Pulmonary artery endothelial cell (primary cell): ENCODE measurements at regions not wholly inside any gene's neighbourhood (a gene's known extent, or its start where the extent isn't known, plus 50 kb on each side); places are given as distances from the start of the nearest gene placed in this dataset.
"Not testable (repeated sequence)": the region's sequence is repeated elsewhere in the genome, so short reads cannot be mapped to it uniquely, and the experiment has no call there.

Experiments
- DNase-seq: peaks from one replicate; pipeline ENCODE4 v3.0.0-alpha.2; 2011; ENCODE audit warnings: low read depth, low spot score

DNA sequence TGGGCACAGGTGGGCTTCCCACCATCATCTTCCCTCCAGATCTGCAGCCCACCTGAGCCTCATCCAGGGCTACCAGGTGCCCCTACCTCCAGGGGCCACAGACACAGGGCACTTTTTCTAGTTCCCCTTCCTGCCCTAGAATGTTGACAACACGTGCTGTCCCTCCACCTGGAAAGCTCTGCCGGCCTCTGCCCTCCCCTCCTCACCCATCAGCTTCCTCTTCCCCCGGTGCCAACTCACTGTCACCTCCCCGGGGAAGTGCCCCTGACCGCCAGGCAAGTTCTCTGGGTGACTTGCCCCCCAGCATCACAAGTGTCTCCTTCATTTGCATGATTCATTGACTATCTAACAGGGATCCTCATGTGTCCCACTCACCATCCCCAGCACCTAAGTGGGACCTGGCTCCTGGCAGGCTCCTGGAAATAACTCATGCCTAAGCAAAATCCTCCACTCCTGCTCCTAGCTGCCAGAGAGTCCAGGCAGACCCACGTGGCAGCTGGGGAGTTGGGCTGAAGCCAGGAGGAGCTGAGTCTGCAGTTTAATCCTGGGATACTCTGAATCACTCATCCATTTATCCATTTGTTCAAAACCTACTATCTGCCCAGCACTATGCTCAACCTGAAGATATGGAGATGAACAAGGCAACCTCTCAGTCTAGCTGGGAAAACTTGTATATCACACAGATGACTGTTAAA, 304.4 kb downstream of the FOXL1 start:
- DNase-seq = no peak

DNA sequence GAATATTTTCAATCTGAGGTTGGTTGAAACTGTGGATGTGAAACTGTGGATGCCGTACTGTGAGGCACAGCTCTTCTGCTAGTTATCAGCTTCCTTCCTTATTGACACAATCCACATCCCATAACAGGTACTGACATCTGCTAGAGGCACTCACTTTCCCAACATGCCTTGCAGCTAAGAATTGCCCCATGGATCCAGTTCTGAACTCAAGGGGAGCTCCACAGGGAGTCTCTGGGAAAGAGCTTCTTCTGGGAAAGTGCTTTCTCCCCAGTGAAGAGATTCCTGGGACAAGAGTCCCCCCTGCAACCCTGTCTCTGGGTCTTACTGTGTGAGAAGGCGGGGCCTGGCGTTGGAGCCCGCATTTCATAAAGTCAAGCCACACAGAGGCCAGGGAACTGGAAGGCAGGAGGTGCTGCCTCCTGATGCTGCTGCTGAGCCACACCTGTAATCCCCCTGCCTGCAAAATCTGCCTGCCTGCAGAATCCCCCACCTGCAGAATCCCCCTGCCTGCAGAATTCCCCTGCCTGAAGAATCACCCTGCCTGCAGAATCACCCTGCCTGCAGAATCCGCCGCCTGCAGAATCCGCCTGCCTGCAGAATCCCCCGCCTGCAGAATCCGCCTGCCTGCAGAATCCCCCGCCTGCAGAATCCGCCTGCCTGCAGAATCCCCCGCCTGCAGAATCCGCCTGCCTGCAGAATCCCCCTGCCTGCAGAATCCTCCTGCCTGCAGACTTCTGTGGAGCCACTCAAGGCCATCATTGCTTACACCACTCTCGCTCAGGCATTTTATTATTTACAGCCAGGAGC, 305.4 kb downstream of the FOXL1 start:
- no peak for DNase-seq

DNA sequence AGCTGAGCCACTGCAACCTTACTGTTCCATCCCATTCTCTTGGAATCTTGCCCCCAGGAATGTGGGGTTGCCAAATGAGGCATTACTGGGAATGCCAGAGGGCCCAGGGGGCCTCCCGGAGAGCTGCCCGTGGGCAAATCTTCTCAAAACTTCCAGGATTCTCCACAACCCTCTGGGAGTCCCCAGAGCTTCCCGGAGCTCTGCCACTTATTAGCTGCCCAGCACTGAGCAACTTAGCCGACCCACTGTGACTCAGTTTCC, 306.0 kb downstream of the FOXL1 start:
- no peak for DNase-seq

- DNase-seq = no peak
Observed at GRCh38 chr16:86885139-86885538, 306.8 kb downstream of the FOXL1 start.

DNA sequence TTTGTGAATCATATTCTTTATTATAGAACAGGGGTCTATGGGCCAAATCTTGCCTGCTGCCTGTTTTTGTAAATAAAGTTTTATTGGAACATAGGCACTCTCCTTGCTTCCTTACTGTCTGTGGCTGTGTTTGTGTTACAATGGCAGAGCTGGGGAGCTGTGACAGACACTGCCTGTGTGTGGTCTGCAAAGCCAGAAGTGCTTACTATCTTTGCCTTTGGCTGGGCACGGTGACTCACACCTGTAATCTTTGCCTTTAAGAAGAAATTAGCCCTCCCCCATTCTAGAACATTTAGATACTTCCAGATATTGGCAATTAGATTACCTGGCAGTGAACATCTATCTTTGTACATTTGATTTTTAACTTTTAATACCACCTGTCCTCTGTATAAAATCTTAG, 308.3 kb downstream of the FOXL1 start:
- DNase-seq = no peak

- DNase-seq = no peak
Observed at GRCh38 chr16:86887416-86887815, 309.1 kb downstream of the FOXL1 start.

DNA sequence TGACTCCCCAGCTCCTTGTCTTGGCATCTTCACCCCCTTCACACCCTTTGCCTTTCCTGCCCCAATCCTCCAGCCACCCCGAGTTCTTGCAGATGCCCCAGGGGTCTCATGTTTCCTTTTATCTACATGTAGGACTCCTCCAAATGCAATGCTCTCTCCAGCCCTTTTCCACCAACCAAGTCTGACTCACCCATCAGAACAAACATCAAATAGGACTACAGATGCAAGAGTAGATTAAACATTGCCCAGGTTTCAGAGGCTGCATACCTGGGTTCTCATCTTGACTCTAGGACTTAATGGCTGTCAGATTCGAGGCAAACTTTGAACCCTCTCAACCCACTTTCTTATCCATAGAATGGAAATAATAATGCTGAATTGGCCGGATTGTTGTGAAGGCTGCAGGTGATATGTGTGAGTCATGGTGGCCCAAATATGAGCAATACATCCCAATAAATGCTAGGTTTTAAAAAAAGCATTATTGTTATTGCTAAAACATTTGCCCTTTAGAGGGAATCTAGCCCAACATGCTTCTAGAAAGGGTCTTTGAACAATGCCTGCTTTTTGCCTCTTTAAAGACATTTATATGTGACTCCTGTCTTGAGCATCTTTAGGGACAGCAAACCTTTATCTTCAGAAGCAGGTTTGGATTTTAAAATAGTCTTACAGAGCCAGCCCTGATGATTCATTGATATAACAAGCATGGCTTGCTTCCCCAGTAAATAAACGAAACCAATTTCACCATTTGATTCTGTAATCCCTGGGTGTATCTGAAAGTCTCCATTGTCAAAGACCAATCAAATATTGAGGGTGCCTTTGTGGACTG, 310.1 kb downstream of the FOXL1 start:
- no peak for DNase-seq

GRCh38 chr16:86889054-86889366, 310.7 kb downstream of the FOXL1 start:
- not testable (repeated sequence) for DNase-seq

GRCh38 chr16:86889974-86890373, 311.6 kb downstream of the FOXL1 start:
- no peak for DNase-seq

GRCh38 chr16:86891121-86891520, 312.8 kb downstream of the FOXL1 start:
- DNase-seq = no peak

DNA sequence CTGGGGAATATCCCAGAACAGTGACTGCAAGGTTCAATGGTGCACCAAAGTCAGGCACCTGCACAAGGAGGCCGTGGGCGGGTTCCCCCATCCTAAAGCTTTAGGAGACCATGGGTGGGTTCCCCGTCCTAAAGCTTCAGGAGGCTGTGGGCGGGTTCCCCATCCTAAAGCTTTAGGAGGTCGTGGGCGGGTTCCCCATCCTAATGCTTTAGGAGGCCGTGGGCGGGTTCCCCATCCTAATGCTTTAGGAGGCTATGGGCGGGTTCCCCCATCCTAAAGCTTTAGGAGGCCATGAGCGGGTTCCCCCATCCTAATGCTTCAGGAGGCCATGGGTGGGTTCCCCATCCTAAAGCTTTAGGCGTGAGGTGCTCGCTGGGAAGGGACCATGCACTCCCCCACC, 313.3 kb downstream of the FOXL1 start:
- DNase-seq = no peak

DNA sequence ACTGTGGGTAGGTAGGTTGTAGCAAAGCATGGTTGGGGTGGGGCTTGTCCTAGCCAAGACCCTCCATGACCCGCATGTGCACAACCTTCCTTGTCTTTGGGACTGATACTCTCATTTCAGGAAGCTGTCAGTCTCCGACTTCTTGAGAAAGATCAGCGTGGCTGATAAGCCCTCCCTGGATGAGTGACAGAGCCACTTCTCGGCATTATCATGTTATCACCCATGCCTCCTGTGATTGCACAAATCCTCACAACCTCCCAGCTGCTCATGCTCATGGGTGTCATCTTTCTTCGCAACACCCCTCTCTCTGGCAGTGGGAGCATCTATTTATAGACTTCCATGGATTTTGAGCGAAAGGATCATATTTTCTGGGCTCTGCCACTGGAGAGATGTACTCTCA, 314.2 kb downstream of the FOXL1 start:
- DNase-seq = no peak

GRCh38 chr16:86893506-86893905, 315.2 kb downstream of the FOXL1 start:
- DNase-seq = no peak

DNA sequence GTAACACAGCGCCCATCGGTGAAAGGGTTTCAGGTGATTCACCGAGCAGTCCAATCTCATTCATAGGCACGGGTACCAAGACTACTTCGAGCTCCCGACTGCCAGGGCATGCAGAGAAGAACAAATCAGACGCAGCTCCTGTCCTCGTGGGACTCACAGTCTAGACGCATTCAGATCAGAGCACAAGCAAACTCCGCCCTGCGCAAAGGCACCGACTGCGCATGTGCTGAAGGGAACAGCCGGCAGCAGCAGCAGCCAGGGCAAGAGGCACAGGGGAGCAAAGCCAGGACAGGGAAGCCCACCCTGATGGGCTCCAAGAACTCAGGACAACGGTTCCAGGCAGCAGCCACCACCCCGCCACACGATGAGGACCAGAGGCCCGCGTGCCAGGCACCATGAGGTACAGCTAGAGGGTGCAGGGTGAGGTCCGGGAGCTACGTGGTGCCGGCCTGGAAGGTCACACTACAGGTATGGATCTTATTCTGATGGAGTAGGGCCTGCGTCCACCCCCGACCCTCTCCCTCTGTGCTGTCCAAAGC, 315.7 kb downstream of the FOXL1 start:
- DNase-seq = no peak

- no peak for DNase-seq
Observed at GRCh38 chr16:86894925-86895324, 316.6 kb downstream of the FOXL1 start.

GRCh38 chr16:86895606-86896005, 317.3 kb downstream of the FOXL1 start:
- no peak for DNase-seq

- no peak for DNase-seq
Observed at GRCh38 chr16:86896976-86897375, 318.6 kb downstream of the FOXL1 start.

GRCh38 chr16:86897486-86897885, 319.1 kb downstream of the FOXL1 start:
- DNase-seq = no peak

GRCh38 chr16:86898386-86898785, 320.0 kb downstream of the FOXL1 start:
- no peak for DNase-seq

- no peak for DNase-seq
Observed at GRCh38 chr16:86899151-86899550, 320.8 kb downstream of the FOXL1 start.

DNA sequence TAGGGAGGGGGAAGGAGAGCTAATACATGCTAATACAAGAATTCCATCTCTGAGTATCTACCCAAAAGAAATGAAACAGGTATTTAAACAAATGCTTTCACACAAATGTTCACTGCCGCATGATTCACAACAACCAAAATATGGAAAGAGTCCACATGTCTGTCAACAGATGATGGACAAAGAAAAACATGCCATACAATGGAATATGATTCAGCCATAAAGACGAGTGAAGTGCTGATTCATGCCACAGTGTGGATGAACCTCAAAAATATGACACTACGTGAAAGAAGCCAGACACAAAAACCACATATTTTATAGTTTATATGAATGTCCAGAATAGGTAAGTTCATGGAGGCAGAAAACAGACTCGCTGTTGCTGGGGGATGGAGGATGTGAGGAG, 321.4 kb downstream of the FOXL1 start:
- DNase-seq = no peak

GRCh38 chr16:86901483-86901882, 323.1 kb downstream of the FOXL1 start:
- peak; percentile 61 for DNase-seq

GRCh38 chr16:86902656-86903001, 324.3 kb downstream of the FOXL1 start:
- DNase-seq = no peak
